AG04450 (cell line): ENCODE measurements at regions not wholly inside any gene's neighbourhood (a gene's known extent, or its start where the extent isn't known, plus 50 kb on each side); places are given as distances from the start of the nearest gene placed in this dataset.
"Not testable (repeated sequence)": the region's sequence is repeated elsewhere in the genome, so short reads cannot be mapped to it uniquely, and the experiment has no call there.

Experiments used
- CTCF ChIA-PET: fragments of 300-600, 350-600 bp; formaldehyde crosslinking; extraction: SDS; loops from one replicate; lab custom pipeline; 2022; ENCODE audit warnings: antibody characterized with exemption, inconsistent platforms; lab: Charles Lee
- POLR2A ChIA-PET: fragments of 350-600 bp; formaldehyde crosslinking; extraction: SDS; loops from one replicate; lab custom pipeline; 2021; ENCODE audit warnings: antibody characterized with exemption, inconsistent platforms; lab: Yijun Ruan, JAX
- DNase-seq: peaks from one replicate; pipeline ENCODE4 v3.0.0-alpha.2; 2011; ENCODE audit warnings: low read depth, low spot score
- H3K27ac ChIP-seq: one replicate; pipeline ENCODE4 v1.5.1; 2012; ENCODE audit warnings: low read depth, low read length, control low read depth
- H3K27me3 ChIP-seq: one replicate; pipeline ENCODE4 v1.6.0; 2012; ENCODE audit warnings: low read length; ENCODE audit not compliant: control insufficient read depth, insufficient read depth
- H3K4me3 ChIP-seq: 2 replicates; pipeline ENCODE4 v1.5.1; 2011; ENCODE audit warnings: mild to moderate bottlenecking, low read depth, low read length, control low read depth
- H3K9me3 ChIP-seq: 2 replicates; pipeline ENCODE4 v1.5.1; 2012; ENCODE audit warnings: low read length; ENCODE audit not compliant: control insufficient read depth, insufficient read depth
- TF ChIP-seq, protein P1 (sequence below): IDR thresholded peaks from 2 replicates; pipeline ENCODE4 v1.5.1; 2011; ENCODE audit warnings: low read depth, low read length, control low read depth, inconsistent platforms

DNA sequence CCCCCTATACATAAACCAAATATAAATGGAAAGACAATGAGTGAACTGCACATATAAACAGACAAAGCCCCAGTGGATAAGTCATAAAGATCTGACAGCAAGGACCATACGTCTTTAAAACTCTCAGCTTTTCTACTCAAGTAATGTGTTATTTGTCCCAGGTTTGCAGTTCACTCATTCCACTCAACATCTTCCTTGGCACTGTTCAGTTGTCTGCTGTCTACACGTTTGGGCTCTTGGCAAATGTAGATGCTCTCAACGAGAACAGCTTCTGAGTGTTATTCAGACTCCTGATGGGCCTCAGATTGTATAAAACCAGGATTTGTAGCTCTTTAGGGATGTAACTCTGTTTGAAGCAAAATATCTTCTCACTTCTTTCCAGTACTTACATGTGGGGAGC lies 198.2 kb upstream of the SEMA6A start:
- TF ChIP-seq, protein P1, sequence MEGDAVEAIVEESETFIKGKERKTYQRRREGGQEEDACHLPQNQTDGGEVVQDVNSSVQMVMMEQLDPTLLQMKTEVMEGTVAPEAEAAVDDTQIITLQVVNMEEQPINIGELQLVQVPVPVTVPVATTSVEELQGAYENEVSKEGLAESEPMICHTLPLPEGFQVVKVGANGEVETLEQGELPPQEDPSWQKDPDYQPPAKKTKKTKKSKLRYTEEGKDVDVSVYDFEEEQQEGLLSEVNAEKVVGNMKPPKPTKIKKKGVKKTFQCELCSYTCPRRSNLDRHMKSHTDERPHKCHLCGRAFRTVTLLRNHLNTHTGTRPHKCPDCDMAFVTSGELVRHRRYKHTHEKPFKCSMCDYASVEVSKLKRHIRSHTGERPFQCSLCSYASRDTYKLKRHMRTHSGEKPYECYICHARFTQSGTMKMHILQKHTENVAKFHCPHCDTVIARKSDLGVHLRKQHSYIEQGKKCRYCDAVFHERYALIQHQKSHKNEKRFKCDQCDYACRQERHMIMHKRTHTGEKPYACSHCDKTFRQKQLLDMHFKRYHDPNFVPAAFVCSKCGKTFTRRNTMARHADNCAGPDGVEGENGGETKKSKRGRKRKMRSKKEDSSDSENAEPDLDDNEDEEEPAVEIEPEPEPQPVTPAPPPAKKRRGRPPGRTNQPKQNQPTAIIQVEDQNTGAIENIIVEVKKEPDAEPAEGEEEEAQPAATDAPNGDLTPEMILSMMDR: no peak
- Histone ChIP-seq H3K27me3 (no peaks in the 10 kb centered on the region), H3K27ac (no peak overlapping the region), H3K4me3 (no peak overlapping the region), H3K9me3 (no peaks in the 10 kb centered on the region)
- ChIA-PET CTCF (no interaction called here), POLR2A (no interaction called here)
- DNase-seq: no peak

DNA sequence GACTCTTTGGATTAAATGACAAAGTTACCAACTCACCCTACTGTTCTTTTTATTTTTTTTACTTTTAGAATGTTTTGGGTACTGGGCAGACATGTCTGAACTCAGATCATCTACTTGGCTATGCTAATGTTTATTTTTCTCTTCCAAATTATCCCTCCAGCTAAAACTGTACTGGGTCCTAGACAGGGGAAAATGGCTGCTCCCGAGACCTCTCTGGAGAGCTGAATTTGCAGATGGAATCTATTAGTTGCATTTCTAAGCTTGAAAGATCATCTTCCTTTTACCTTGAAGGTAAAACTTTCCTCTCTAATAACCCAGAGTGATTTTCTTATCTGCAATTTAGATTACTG lies 197.5 kb upstream of the SEMA6A start:
- H3K9me3 ChIP-seq: no peaks in the 10 kb centered on the region
- no peak overlapping the region for H3K4me3 ChIP-seq
- H3K27me3 ChIP-seq: no peaks in the 10 kb centered on the region
- POLR2A ChIA-PET: no interaction called here
- H3K27ac ChIP-seq: no peak overlapping the region
- TF ChIP-seq, protein P1: no peak
- DNase-seq: no peak
- CTCF ChIA-PET: no interaction called here

DNA sequence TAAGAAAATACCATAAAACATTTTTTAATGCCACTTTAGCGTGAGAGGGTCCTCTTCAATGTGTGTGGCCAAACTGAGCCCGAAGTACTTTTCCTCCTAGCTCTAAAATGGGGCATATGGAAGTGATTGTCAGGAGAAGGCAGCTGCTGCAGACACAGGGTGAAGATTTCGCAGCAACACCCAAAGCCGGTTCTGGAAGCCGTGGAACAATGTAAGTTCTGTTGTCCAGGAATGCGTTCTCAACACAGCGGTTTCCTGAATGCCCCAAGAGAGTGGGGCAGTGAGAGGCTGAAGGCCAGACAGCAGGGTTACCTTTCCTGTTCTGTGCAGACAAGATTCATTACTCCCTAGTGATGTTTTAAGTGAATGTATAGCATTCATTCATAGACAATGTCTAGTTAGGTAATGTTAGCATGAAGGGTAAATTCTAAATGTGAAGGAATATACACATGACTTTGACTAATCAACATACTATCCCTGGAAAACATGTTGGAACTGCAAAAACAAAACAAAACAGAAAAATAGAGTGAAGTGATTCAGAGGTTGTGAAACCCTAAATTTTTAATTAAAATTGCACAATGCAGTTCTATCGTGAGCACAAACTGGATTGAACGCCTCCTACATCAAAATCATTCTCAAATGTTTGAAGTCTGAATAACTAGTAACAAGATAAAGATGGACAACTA lies 197.0 kb upstream of the SEMA6A start:
- CTCF ChIA-PET: no interaction called here
- no peak overlapping the region for H3K27ac ChIP-seq
- TF ChIP-seq, protein P1: no peak

DNA sequence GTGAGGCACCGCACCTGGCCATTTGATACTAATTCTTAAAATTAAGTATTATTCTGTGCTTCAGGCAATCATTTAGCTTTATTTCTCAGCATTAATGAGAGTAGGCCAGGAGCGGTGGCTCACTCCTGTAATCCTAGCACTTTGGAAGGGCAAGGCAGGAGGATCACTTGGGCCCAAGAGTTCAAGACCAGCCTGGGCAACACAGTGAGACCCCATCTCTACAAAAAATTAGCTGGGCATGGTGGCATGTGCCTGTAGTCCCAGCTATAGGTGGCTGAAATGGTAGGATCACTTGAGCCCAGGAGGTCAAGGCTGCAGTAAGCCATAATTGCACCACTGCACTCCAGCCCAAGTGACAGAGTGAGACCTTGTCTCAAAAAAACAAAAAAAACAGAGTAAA lies 195.3 kb upstream of the SEMA6A start:
- H3K27ac ChIP-seq, POLR2A ChIA-PET: not testable (repeated sequence)

More for the DNA sequence above, 197.0 kb upstream of the SEMA6A start:
- Histone ChIP-seq H3K9me3 (no peaks in the 10 kb centered on the region), H3K27me3 (no peaks in the 10 kb centered on the region), H3K4me3 (no peak overlapping the region)
- POLR2A ChIA-PET: no interaction called here
- no peak for DNase-seq

DNA sequence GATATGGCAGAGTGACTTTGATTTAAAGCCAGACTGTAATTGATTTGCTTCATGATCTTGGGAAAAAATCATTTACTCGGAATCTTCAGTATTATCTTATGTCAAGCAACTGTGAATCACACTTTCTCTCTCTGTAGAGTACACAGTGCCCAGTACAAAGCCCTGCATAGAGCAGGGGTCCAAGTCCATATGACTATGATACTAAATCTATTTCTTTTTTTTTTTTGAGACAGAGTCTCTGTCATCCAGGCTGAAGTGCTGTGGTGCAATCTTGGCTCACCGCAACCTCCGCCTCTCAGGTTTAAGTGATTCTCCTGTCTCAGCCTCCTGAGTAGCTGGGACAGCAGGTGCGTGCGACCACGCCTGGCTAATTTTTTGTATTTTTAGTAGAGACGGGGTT lies 194.8 kb upstream of the SEMA6A start:
- TF ChIP-seq, protein P1: no peak
- H3K4me3 ChIP-seq: no peak overlapping the region
- POLR2A ChIA-PET: no interaction called here
- H3K9me3 ChIP-seq: no peaks in the 10 kb centered on the region
- no peak overlapping the region for H3K27ac ChIP-seq
- no peaks in the 10 kb centered on the region for H3K27me3 ChIP-seq
- CTCF ChIA-PET: no interaction called here
- no peak for DNase-seq

More for the DNA sequence above, 195.3 kb upstream of the SEMA6A start:
- H3K4me3 ChIP-seq, H3K27me3 ChIP-seq, H3K9me3 ChIP-seq, DNase-seq, CTCF ChIA-PET: not testable (repeated sequence)
